Transverse colon (tissue), 4 donors: ENCODE measurements at regions not wholly inside any gene's neighbourhood (a gene's known extent, or its start where the extent isn't known, plus 50 kb on each side); places are given as distances from the start of the nearest gene placed in this dataset.

Source experiments
- POLR2A ChIP-seq: fragments of 450-650 bp; IDR thresholded peaks from one replicate; pipeline ENCODE4 v1.6.1; 2016; ENCODE audit warnings: antibody characterized with exemption, mild to moderate bottlenecking, moderate library complexity
- POLR2AphosphoS5 ChIP-seq, 3 donors: sonication (generic); formaldehyde crosslinking; IDR thresholded peaks; one replicate each; pipeline ENCODE4 v1.6.1; 2016; ENCODE audit warnings: antibody characterized with exemption in 3 of 3
- TF ChIP-seq, protein P1 (sequence below), 5 experiments: fragments of 200-600 bp in 3 of 5; fragments of 450-650 bp in 2 of 5; sonication (generic) in 3 of 5; IDR thresholded peaks; 1 replicate in 2 of 5; 2 replicates in 3 of 5; pipeline ENCODE4 v1.5.1; 2016 to 2017; ENCODE audit warnings: antibody characterized with exemption in 5 of 5, inconsistent platforms in 3 of 5, mild to moderate bottlenecking in 2 of 5, moderate library complexity in 1 of 5

- TF ChIP-seq, protein P1, sequence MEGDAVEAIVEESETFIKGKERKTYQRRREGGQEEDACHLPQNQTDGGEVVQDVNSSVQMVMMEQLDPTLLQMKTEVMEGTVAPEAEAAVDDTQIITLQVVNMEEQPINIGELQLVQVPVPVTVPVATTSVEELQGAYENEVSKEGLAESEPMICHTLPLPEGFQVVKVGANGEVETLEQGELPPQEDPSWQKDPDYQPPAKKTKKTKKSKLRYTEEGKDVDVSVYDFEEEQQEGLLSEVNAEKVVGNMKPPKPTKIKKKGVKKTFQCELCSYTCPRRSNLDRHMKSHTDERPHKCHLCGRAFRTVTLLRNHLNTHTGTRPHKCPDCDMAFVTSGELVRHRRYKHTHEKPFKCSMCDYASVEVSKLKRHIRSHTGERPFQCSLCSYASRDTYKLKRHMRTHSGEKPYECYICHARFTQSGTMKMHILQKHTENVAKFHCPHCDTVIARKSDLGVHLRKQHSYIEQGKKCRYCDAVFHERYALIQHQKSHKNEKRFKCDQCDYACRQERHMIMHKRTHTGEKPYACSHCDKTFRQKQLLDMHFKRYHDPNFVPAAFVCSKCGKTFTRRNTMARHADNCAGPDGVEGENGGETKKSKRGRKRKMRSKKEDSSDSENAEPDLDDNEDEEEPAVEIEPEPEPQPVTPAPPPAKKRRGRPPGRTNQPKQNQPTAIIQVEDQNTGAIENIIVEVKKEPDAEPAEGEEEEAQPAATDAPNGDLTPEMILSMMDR (IDR thresholded peaks at IDR 0.05): peak in 1 of 5 experiments; percentile 15
- no peak for TF ChIP-seq POLR2AphosphoS5 (IDR thresholded peaks at IDR 0.05)
- no peak for TF ChIP-seq POLR2A
Observed at GRCh38 chr2:103991591-103991990, 862.3 kb upstream of the POU3F3 start.
